ENCODE measurements at regions not wholly inside any gene's neighbourhood (a gene's known extent, or its start where the extent isn't known, plus 50 kb on each side); places are given as distances from the start of the nearest gene placed in this dataset.

- TF ChIP-seq MAX (IDR thresholded peaks at IDR 0.05), result no peak
- TF ChIP-seq ZFX (CRISPR knock-in tag; IDR thresholded peaks at IDR 0.05; ENCODE audit: low read depth), result no peak
- TF ChIP-seq POLR2A (IDR thresholded peaks at IDR 0.05; ENCODE audit: insufficient read depth in 1 of 2, low read depth in 2 of 2, low read length in 2 of 2), result no peak
- TF ChIP-seq JUN (CRISPR knock-in tag; IDR thresholded peaks at IDR 0.05), result no peak
- no peak for TF ChIP-seq ZNF317 (CRISPR knock-in tag; IDR thresholded peaks at IDR 0.05)
- no peak for TF ChIP-seq HDAC2 (CRISPR knock-in tag; IDR thresholded peaks at IDR 0.05)
- TF ChIP-seq RXRA (CRISPR knock-in tag; IDR thresholded peaks at IDR 0.05), result no peak
- TF ChIP-seq, protein P1, sequence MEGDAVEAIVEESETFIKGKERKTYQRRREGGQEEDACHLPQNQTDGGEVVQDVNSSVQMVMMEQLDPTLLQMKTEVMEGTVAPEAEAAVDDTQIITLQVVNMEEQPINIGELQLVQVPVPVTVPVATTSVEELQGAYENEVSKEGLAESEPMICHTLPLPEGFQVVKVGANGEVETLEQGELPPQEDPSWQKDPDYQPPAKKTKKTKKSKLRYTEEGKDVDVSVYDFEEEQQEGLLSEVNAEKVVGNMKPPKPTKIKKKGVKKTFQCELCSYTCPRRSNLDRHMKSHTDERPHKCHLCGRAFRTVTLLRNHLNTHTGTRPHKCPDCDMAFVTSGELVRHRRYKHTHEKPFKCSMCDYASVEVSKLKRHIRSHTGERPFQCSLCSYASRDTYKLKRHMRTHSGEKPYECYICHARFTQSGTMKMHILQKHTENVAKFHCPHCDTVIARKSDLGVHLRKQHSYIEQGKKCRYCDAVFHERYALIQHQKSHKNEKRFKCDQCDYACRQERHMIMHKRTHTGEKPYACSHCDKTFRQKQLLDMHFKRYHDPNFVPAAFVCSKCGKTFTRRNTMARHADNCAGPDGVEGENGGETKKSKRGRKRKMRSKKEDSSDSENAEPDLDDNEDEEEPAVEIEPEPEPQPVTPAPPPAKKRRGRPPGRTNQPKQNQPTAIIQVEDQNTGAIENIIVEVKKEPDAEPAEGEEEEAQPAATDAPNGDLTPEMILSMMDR (CRISPR knock-in tag; IDR thresholded peaks at IDR 0.05), result no peak
- TF ChIP-seq SIN3A (IDR thresholded peaks at IDR 0.05; ENCODE audit: borderline replicate concordance, low read depth, low read length), result no peak
- TF ChIP-seq, protein P2, sequence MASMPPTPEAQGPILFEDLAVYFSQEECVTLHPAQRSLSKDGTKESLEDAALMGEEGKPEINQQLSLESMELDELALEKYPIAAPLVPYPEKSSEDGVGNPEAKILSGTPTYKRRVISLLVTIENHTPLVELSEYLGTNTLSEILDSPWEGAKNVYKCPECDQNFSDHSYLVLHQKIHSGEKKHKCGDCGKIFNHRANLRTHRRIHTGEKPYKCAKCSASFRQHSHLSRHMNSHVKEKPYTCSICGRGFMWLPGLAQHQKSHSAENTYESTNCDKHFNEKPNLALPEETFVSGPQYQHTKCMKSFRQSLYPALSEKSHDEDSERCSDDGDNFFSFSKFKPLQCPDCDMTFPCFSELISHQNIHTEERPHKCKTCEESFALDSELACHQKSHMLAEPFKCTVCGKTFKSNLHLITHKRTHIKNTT (CRISPR knock-in tag; IDR thresholded peaks at IDR 0.05), result no peak
Measured at GRCh38 chr4:181388061-181388460, 855.1 kb upstream of the TENM3 start.

All from HepG2 (cell line).